ENCODE measurements at regions not wholly inside any gene's neighbourhood (a gene's known extent, or its start where the extent isn't known, plus 50 kb on each side); places are given as distances from the start of the nearest gene placed in this dataset.

DNA sequence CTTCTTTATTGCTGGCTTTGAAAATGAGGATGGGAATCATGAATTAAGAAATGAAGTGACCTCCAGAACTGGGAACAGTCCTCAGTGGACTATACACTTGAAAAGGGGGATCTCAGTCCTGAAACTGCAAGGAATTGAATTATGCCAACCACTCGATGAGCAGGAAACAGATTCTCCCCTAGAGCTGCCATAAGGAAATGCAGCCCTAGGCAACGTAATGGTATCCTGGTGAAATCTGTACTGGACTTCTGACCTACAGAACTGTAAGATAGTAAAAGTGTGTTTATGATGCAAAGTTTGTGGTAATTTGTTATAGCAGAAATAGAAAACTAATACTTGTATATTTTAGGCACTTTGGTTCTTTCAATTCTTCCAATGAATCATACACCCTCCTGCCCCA, 236.4 kb upstream of the TAC1 start:
- Histone ChIP-seq H3K79me2 (ENCODE audit: low read depth) (no peaks in the 10 kb centered on the region), H3K36me3 (ENCODE audit: low read depth) (no peaks in the 10 kb centered on the region), H3K4me2 (no peak overlapping the region), H4K20me1 (ENCODE audit: insufficient read depth) (no peaks in the 10 kb centered on the region), H3K9me2 (ENCODE audit: insufficient read depth) (no peaks in the 10 kb centered on the region), H3K4me1 (replicated peaks; ENCODE audit: insufficient read depth) (no peaks in the 10 kb centered on the region), H3K9me3 (ENCODE audit: insufficient read depth, low read depth) (no peaks in the 10 kb centered on the region), H2AFZ (no peak overlapping the region), H3K4me3 (no peak overlapping the region), H3K27me3 (ENCODE audit: insufficient read depth, low read depth) (no peaks in the 10 kb centered on the region), H3K27ac (no peak overlapping the region), H3F3A (ENCODE audit: insufficient read depth, low read depth) (no peaks in the 10 kb centered on the region)
- intact Hi-C loops (cut with micrococcal nuclease; ENCODE audit: unreplicated experiment): loop anchor here (5.0 kb wide), 1 partner anchor 352 kb away; no protein-coding TSS in a partner anchor
- CTCF ChIA-PET: no interaction called here
- POLR2A ChIA-PET (ENCODE audit: unreplicated experiment): no interaction called here
- no TSS peak for BruUV-seq (replicated peaks)
- TF ChIP-seq, protein P1, sequence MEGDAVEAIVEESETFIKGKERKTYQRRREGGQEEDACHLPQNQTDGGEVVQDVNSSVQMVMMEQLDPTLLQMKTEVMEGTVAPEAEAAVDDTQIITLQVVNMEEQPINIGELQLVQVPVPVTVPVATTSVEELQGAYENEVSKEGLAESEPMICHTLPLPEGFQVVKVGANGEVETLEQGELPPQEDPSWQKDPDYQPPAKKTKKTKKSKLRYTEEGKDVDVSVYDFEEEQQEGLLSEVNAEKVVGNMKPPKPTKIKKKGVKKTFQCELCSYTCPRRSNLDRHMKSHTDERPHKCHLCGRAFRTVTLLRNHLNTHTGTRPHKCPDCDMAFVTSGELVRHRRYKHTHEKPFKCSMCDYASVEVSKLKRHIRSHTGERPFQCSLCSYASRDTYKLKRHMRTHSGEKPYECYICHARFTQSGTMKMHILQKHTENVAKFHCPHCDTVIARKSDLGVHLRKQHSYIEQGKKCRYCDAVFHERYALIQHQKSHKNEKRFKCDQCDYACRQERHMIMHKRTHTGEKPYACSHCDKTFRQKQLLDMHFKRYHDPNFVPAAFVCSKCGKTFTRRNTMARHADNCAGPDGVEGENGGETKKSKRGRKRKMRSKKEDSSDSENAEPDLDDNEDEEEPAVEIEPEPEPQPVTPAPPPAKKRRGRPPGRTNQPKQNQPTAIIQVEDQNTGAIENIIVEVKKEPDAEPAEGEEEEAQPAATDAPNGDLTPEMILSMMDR (conservative IDR thresholded peaks at IDR 0.05): no peak
- no peak for TF ChIP-seq EZH2 (IDR thresholded peaks at IDR 0.05; ENCODE audit: low read depth)
- no peak for DNase-seq

DNA sequence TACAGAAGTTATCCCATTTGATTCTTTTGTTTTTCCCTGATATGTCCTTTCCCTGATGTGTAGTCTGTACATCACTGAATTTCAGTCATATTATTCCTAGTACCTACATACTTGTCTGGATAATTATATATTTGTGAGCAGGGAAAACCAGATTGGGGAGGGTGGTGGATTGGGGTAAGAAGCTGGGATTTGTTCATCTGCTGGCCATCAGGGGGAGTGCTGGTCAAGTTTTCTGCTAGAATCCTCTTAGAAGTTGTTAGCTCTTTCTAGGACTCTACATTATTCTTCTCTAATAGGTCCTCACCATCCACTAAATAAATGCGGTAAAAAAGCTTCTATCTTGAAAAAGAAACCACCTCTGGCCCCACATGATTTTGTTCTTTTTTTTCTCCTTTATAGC, 232.7 kb upstream of the TAC1 start:
- intact Hi-C loops (cut with micrococcal nuclease; ENCODE audit: unreplicated experiment): loop anchor here (5.0 kb wide), 1 partner anchor 348 kb away; no protein-coding TSS in a partner anchor

DNA sequence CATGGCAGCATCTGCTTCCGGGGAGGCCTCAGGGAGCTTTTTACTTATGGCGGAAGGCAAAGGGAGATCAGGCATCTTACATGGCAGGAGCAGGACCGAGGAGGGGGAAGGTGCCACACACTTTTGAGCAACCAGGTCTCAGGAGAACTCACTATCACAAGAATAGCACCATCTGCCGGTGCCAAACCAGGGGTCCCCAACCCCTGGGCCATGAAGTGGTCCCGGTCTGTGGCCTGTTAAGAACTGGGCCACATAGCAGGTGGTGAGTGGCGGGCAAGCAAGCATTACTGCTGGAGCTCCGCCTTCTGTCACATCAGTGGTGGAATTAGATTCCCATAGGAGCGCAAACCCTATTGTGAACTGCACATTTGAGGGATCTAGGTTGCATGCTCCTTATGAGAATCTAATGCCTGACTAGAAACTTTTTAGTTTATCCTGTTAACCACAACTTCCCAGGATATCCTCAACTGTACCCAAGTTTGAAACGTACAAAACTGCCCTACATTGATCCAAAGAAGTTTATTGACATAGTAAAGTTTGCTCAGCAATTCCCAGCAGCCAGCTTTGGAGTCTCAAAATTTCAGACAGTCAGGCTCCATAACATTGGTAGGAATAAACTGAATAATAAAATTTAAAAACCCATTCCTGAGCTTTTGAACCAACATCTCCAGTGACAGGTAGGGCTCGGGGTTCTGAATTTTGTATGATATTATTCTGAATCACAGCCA, 228.4 kb upstream of the TAC1 start:
- ChIA-PET CTCF (no interaction called here), POLR2A (ENCODE audit: unreplicated experiment) (no interaction called here)
- intact Hi-C loops (cut with micrococcal nuclease; ENCODE audit: unreplicated experiment): no loop called here
- Histone ChIP-seq H4K20me1 (ENCODE audit: insufficient read depth) (no peaks in the 10 kb centered on the region), H3K36me3 (ENCODE audit: low read depth) (no peaks in the 10 kb centered on the region), H3K9me2 (ENCODE audit: insufficient read depth) (no peaks in the 10 kb centered on the region), H3K79me2 (ENCODE audit: low read depth) (no peaks in the 10 kb centered on the region), H3K27me3 (ENCODE audit: insufficient read depth, low read depth) (no peaks in the 10 kb centered on the region; the same call in 1 of the 2 replicates), H2AFZ (no peak overlapping the region; the same call in 1 of the 2 replicates), H3F3A (ENCODE audit: insufficient read depth, low read depth) (no peaks in the 10 kb centered on the region), H3K4me2 (no peak overlapping the region), H3K9me3 (ENCODE audit: insufficient read depth, low read depth) (no peaks in the 10 kb centered on the region), H3K27ac (no peak overlapping the region), H3K4me1 (replicated peaks; ENCODE audit: insufficient read depth) (no peaks in the 10 kb centered on the region), H3K4me3 (no peak overlapping the region)
- no peak for DNase-seq
- TF ChIP-seq, protein P1 (conservative IDR thresholded peaks at IDR 0.05): no peak
- BruUV-seq (replicated peaks): no TSS peak

More for the DNA sequence above, 232.7 kb upstream of the TAC1 start:
- H4K20me1 ChIP-seq (ENCODE audit: insufficient read depth): no peaks in the 10 kb centered on the region
- H3K27ac ChIP-seq: no peak overlapping the region
- no peaks in the 10 kb centered on the region for H3K79me2 ChIP-seq (ENCODE audit: low read depth)
- no peaks in the 10 kb centered on the region for H3K9me2 ChIP-seq (ENCODE audit: insufficient read depth)
- ChIA-PET POLR2A (ENCODE audit: unreplicated experiment) (no interaction called here), CTCF (no interaction called here)
- H3K4me1 ChIP-seq (replicated peaks; ENCODE audit: insufficient read depth): no peaks in the 10 kb centered on the region
- H3F3A ChIP-seq (ENCODE audit: insufficient read depth, low read depth): no peaks in the 10 kb centered on the region
- H3K27me3 ChIP-seq (ENCODE audit: insufficient read depth, low read depth): no peaks in the 10 kb centered on the region
- no peaks in the 10 kb centered on the region for H3K9me3 ChIP-seq (ENCODE audit: insufficient read depth, low read depth)
- BruUV-seq (replicated peaks): no TSS peak
- TF ChIP-seq EZH2 (IDR thresholded peaks at IDR 0.05; ENCODE audit: low read depth): no peak
- TF ChIP-seq, protein P1 (conservative IDR thresholded peaks at IDR 0.05): peak; percentile 66
- no peak overlapping the region for H3K4me3 ChIP-seq
- no peak overlapping the region for H3K4me2 ChIP-seq
- H2AFZ ChIP-seq: no peak overlapping the region
- no peaks in the 10 kb centered on the region for H3K36me3 ChIP-seq (ENCODE audit: low read depth)
- DNase-seq: peak in 1 of 2 experiments; percentile 16
